Glomerular visceral epithelial cell (primary cell): ENCODE measurements at regions not wholly inside any gene's neighbourhood (a gene's known extent, or its start where the extent isn't known, plus 50 kb on each side); places are given as distances from the start of the nearest gene placed in this dataset.
A peak's percentile ranks its signal among the peaks of the same experiment; 100 is the strongest.
"Not testable (repeated sequence)": the region's sequence is repeated elsewhere in the genome, so short reads cannot be mapped to it uniquely, and the experiment has no call there.

ENCODE experiments used
- DNase-seq: peaks from one replicate; pipeline ENCODE4 v3.0.0-alpha.2; 2016; ENCODE audit errors: extremely low spot score

GRCh38 chrX:140065961-140066662 lies 100.8 kb upstream of the CXorf66 start:
- no peak for DNase-seq

GRCh38 chrX:140064993-140065392 lies 99.7 kb upstream of the CXorf66 start:
- DNase-seq = no peak

- peak; percentile 27 for DNase-seq
Measured at GRCh38 chrX:140057001-140057411, 91.7 kb upstream of the CXorf66 start.

- DNase-seq = no peak
Measured at GRCh38 chrX:140053846-140054245, 88.5 kb upstream of the CXorf66 start.

GRCh38 chrX:140050906-140051305 lies 85.6 kb upstream of the CXorf66 start:
- no peak for DNase-seq

GRCh38 chrX:140040386-140040785 lies 75.1 kb upstream of the CXorf66 start:
- no peak for DNase-seq

GRCh38 chrX:140038842-140039241 lies 73.5 kb upstream of the CXorf66 start:
- DNase-seq = no peak

- no peak for DNase-seq
Measured at GRCh38 chrX:140034916-140035315, 69.6 kb upstream of the CXorf66 start.

GRCh38 chrX:140022482-140022881 lies 57.2 kb upstream of the CXorf66 start:
- no peak for DNase-seq

- not testable (repeated sequence) for DNase-seq
Measured at GRCh38 chrX:140019134-140019533, 53.8 kb upstream of the CXorf66 start.
